ENCODE measurements at regions not wholly inside any gene's neighbourhood (a gene's known extent, or its start where the extent isn't known, plus 50 kb on each side); places are given as distances from the start of the nearest gene placed in this dataset.
"Not testable (repeated sequence)": the region's sequence is repeated elsewhere in the genome, so short reads cannot be mapped to it uniquely, and the experiment has no call there.

DNA sequence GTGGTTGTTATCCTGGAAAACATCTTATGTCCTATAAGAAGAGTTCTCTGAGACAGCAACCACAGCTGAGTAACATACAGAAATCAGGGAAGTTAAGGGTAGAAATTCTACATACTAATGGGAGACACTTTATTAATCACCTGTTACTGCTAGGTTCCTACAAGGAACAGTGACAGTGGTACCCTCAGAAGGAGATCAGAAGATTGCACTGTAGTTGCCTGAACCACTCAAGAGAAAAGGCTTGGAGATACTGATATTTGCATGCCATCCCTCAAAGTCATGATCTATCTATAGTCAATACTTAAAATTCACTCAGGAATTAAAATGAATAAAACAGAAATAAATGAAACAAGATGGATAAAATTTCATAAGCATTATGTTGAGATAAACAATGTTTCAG is 136.0 kb downstream of the LMLN start:
- DNase-seq: no peak

GRCh38 chr3:198097048-198097447 is 137.0 kb downstream of the LMLN start:
- no peak for DNase-seq

- DNase-seq: peak in 1 of 5 experiments; percentile 50
Measured at GRCh38 chr3:198098661-198099081, 138.7 kb downstream of the LMLN start.

DNA sequence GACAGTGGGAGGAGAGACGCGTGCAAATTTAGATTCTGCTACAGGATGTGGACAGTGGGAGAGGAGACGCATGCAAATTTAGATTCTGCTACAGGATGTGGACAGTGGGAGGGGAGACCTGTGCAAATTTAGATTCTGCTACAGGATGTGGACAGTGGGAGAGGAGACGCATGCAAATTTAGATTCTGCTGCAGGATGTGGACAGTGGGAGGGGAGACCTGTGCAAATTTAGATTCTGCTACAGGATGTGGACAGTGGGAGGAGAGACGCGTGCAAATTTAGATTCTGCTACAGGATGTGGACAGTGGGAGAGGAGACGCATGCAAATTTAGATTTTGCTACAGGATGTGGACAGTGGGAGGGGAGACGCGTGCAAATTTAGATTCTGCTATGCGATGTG is 143.1 kb downstream of the LMLN start:
- peak in 2 of 5 experiments; percentile 51 to 73 for DNase-seq

- DNase-seq: no peak
Measured at GRCh38 chr3:198106265-198106664, 146.2 kb downstream of the LMLN start.

DNA sequence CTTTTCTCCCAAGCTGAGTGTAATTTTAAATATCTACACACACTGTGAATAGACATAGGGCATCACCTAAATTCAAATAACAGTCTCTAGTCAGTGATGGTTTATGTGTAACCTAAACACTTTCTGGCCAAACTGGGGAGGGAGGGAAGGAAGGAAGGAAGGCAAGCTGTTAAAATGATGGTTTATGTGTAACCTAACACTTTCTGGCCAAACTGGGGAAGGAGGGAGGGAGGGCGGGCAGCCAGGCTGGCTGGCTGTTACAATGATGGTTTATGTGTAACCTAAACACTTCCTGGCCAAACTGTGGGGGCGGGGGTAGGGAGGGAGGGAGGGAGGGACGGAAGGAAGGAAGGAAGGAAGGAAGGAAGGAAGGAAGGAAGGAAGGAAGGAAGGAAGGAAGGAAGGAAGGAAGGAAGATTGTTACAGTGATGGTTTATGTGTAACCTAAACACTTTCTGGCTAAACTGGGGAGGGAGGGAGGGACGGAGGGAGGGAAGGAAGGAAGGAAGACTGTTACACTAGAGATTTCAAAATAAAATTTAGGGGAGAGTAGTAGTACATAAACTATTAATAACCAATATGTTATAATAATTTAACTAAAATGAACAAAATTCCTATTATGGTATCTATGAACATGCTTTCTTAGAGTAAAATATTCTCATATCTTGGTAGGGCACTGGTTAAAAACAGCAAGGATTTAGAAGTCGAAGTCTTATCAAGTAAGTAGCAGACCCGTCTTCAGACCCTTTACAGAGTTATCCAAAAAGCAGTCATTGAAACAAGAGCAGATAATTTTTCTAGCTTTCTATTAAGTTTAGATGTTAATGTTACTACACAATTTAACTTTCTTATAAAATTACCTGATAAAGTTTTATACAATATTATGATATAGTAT is 148.1 kb downstream of the LMLN start:
- no peak for DNase-seq

GRCh38 chr3:198109883-198110282 is 149.9 kb downstream of the LMLN start:
- DNase-seq: no peak

DNA sequence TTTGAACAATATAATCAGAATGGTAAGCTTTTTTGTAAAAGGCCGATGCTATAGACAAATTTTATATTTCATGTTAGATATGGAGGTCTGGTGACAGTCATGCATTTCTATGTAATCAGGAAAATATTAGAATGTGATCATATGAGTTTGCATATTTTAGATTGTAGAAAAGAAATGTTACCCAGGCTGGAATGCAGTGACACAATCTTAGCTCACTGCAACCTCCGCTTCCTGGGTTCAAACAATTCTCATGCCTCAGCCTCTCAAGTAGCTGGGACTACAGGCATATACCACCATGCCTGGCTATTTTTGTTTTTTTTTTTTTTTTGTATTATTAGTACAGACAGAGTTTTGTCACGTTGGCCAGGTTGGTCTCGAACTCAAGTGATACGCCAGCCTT is 152.0 kb downstream of the LMLN start:
- DNase-seq: no peak

DNA sequence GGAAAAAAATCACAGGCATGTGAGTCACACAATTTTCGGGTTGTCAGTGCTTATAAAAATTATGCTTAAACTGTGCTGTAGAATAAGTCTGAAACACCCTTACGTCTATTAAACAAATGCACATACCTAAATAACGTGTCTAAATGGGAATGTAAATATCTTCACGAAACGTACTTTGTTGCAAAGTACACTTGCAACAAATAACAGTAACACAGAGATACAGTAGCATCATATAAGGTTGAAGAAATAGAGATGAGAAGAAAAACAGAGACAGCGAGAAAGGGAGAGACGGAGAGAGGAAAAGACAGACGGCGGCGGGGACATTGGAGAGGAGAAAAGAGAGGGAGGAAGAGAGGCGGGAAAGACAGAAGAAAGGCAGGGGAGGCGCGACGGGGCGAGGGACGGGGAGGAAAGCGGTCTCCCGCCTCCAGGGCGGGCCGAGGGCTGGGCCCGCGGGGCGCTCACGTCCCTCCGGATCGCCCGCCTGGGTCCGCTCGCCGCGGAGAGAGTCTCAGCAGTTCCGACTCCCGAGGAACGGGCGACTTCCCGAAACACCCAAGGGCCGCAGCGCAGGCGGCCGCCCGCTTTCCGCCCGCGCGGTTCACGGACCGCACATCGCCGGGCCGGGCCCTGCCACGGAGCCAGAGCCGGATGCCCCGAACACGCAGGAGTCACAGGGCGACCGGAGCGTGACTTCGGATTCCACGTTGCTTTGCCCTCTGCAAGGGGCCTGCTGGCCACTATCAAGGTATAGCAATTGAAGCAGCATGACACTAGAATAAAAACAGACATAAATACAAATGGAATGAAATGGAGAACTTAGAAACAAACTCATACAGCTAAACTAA is 153.4 kb downstream of the LMLN start:
- no peak for DNase-seq

DNA sequence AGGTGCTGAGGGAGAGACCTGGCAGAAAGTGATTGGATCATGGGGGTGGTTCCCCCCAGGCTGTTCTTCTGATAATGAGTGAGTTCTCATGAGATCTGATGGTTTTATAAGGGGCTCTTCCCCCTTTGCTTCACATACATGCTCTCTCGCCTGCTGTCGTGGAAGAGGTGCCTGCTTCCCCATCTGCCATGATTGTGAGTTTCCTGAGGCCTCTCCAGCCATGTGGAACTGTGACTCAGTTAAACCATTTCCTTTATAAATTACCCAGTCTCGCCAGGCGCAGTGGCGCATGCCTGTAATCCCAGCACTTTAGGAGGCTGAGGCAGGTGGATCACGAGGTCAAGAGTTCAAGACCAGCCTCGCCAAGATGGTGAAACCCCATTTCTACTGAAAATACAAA is 154.5 kb downstream of the LMLN start:
- not testable (repeated sequence) for DNase-seq

DNA sequence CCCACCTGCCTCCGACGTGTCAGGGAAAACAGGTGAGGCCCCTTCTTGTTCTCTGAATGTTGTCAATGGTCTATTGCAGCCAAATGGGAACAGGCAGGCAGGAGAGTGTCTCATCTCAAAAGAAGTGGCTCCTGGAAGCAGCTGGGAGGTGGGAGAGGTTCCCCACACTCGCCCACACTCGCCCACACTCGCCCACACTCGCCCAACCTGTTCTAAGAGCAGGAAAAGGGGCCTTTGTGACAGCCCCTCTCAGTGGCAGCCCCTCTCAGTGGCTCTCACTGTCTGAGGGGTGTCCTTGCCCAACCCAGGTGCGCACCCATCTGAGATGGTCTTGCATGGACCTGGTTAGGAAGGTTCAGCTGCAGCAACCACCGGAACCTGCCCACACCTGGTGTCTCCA is 162.2 kb downstream of the LMLN start:
- not testable (repeated sequence) for DNase-seq

DNA sequence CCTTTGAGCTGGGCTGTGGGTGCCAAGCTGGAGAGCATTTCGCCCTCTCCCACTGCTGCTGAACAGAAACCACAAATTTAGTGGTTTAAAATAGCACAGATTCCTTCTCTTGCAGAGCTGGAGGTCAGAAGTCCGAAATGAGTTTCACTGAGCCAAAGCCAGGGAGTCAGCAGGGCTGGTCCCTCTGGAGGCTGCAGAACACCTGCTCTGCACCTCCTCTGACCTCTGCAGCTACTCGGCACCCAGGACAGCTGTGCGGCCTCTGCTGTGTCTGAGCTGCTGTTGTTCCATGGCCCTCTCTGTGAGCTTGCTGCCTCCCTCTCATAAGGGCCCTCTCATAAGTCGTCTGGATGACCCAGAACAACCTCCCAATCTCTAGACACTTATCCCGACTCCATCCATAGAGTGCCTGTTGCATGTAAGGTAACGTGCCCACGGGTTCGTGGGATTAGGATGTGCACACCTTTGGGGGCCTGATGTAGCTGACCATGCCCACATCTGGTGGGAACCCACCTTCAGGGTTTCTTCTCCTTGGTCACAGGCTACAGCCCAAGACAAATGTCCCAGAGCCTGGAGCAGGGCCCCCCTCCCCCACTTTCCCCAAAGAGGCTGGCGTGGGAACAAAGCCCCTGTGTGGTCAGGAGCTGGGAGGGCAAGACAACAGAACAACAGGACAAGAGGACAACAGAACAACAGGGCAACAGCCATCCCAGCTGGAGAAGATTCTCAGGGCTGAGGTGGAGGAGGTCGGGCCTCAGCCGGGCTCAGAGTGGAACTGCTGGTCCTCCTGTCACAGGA is 177.2 kb downstream of the LMLN start:
- DNase-seq: not testable (repeated sequence)

GRCh38 chr3:198138205-198138604 is 178.2 kb downstream of the LMLN start:
- DNase-seq: not testable (repeated sequence)

GRCh38 chr3:198139037-198139436 is 179.0 kb downstream of the LMLN start:
- not testable (repeated sequence) for DNase-seq

GRCh38 chr3:198139513-198140167 is 179.6 kb downstream of the LMLN start:
- DNase-seq: not testable (repeated sequence)

DNA sequence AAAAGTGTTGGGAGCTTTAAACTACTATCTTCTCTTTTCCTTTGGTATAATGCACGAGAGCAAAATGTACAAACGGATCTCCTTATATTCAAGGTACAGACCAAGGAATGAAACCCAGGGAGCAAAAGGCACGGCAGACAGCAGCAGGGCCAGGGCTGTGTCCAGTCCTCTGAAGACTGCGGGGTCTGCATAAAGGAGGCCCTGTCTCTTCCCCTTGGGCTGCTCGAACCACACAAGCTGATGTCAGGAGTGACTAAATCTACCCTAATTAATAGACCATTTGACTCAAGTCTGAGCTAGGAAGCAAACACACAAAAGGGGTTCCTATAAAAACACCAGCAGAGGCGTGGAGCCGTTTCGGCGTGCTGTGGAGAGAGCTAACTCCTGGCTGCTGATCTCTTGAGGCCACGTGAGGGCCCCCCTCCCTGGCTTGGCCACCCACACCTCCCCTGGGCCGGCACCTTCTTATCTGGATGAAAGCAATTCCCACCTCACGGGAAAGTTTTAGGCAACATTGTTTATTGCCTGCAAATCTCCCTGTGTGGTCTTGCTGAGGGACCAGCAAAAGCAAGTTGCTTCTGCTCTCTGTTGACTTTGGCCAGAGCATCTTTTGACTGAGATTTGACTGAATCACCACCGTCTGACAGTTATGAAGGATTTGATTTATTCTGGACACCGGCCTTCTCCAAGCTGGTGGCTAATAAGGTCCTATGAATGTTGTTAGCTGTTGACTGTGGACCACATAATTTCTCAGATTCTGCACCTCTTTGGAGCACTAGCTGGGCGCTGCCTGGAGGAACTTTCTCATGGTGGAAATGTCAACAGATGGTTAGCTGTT is 183.5 kb downstream of the LMLN start:
- DNase-seq: not testable (repeated sequence)

- not testable (repeated sequence) for DNase-seq
Measured at GRCh38 chr3:198145231-198145784, 185.3 kb downstream of the LMLN start.

- DNase-seq: not testable (repeated sequence)
Measured at GRCh38 chr3:198146070-198146469, 186.1 kb downstream of the LMLN start.

- DNase-seq: not testable (repeated sequence)
Measured at GRCh38 chr3:198146559-198147164, 186.6 kb downstream of the LMLN start.

DNA sequence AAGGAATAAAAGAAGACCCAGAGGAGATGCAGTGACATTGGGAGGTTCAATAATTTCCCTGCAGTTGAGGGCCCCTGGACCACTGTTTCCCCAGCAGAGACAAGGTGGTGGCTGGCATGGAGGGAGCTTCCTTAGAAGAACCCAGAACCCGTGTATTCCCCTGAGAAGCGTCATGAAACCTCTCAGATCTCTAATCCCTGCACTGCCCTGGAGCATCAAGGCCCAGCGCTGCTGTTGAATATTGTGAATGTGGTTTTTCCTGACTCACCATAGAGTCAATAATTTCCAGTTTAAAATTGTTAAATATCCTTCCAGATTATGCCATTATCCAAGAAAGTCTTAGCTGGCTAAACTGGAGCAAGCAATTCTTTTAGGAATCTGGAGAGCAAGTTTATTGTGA is 187.2 kb downstream of the LMLN start:
- not testable (repeated sequence) for DNase-seq
